Suprapubic skin (tissue), 4 donors: ENCODE measurements at regions not wholly inside any gene's neighbourhood (a gene's known extent, or its start where the extent isn't known, plus 50 kb on each side); places are given as distances from the start of the nearest gene placed in this dataset.

Experiments
- CTCF ChIP-seq, 2 donors: fragments of 200-600 bp in 1 of 2; fragments of 450-650 bp in 1 of 2; sonication (generic) in 1 of 2; IDR thresholded peaks; one replicate each; pipeline ENCODE4 v1.5.1; 2016 to 2019; ENCODE audit warnings: antibody characterized with exemption in 2 of 2, mild to moderate bottlenecking in 1 of 2, moderate library complexity in 1 of 2
- EP300 ChIP-seq: sonication (generic); formaldehyde crosslinking; IDR thresholded peaks from one replicate; pipeline ENCODE4 v1.6.1; 2017; ENCODE audit warnings: antibody characterized with exemption
- POLR2A ChIP-seq, 2 donors: fragments of 450-650 bp; IDR thresholded peaks; one replicate each; pipeline ENCODE4 v1.6.1; 2017; ENCODE audit warnings: antibody characterized with exemption in 2 of 2, mild to moderate bottlenecking in 2 of 2, moderate library complexity in 2 of 2
- POLR2AphosphoS5 ChIP-seq, 3 donors: sonication (generic); formaldehyde crosslinking; IDR thresholded peaks; one replicate each; pipeline ENCODE4 v1.6.1; 2017; ENCODE audit warnings: antibody characterized with exemption in 3 of 3

DNA sequence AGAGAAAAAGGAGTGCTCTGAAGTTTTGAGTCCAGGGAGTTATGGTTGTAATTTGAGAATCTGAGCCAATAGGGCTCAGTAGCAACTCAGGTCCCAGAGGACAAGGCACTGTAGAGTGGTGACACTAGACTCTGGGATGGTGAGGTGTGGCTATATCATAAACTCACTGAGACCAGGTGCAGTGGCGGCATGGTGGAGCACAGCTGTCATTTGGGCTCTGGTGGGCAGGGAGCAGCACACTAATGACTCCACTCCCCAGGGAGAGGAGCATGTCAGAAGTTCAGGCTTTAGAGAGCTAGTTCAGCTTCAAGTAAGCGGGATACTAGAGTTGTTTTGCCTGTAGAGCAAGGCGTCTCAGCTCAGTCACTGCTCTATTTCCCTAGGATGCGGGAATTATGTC, 165.4 kb upstream of the USP38 start:
- no peak for TF ChIP-seq POLR2A (IDR thresholded peaks at IDR 0.05)
- TF ChIP-seq CTCF (IDR thresholded peaks at IDR 0.05) = no peak
- no peak for TF ChIP-seq EP300
- TF ChIP-seq POLR2AphosphoS5 (IDR thresholded peaks at IDR 0.05) = no peak
